ENCODE measurements at regions not wholly inside any gene's neighbourhood (a gene's known extent, or its start where the extent isn't known, plus 50 kb on each side); places are given as distances from the start of the nearest gene placed in this dataset.

- DNase-seq, result peak; percentile 41
Observed at GRCh38 chr13:106916329-106916976, 348.5 kb upstream of the ARGLU1 start.

- DNase-seq, result no peak
Observed at GRCh38 chr13:106915146-106915545, 347.2 kb upstream of the ARGLU1 start.

GRCh38 chr13:106911627-106912026 lies 343.7 kb upstream of the ARGLU1 start:
- DNase-seq, result no peak

GRCh38 chr13:106911020-106911419 lies 343.1 kb upstream of the ARGLU1 start:
- no peak for DNase-seq

GRCh38 chr13:106906426-106906996 lies 338.6 kb upstream of the ARGLU1 start:
- DNase-seq, result no peak

GRCh38 chr13:106905380-106906162 lies 337.6 kb upstream of the ARGLU1 start:
- peak; percentile 52 for DNase-seq

- no peak for DNase-seq
Observed at GRCh38 chr13:106899442-106899841, 331.5 kb upstream of the ARGLU1 start.

GRCh38 chr13:106898231-106898630 lies 330.3 kb upstream of the ARGLU1 start:
- DNase-seq, result no peak

- DNase-seq, result no peak
Observed at GRCh38 chr13:106888148-106888547, 320.2 kb upstream of the ARGLU1 start.

GRCh38 chr13:106887686-106888085 lies 319.7 kb upstream of the ARGLU1 start:
- no peak for DNase-seq

- no peak for DNase-seq
Observed at GRCh38 chr13:106883976-106884375, 316.0 kb upstream of the ARGLU1 start.

GRCh38 chr13:106882246-106882645 lies 314.3 kb upstream of the ARGLU1 start:
- peak; percentile 59 for DNase-seq

- DNase-seq, result no peak
Observed at GRCh38 chr13:106879806-106880205, 311.9 kb upstream of the ARGLU1 start.

- no peak for DNase-seq
Observed at GRCh38 chr13:106874323-106874722, 306.4 kb upstream of the ARGLU1 start.

GRCh38 chr13:106873810-106874209 lies 305.9 kb upstream of the ARGLU1 start:
- no peak for DNase-seq

GRCh38 chr13:106867249-106867648 lies 299.3 kb upstream of the ARGLU1 start:
- peak; percentile 69 for DNase-seq

- DNase-seq, result no peak
Observed at GRCh38 chr13:106865716-106866440, 297.9 kb upstream of the ARGLU1 start.

GRCh38 chr13:106859533-106859904 lies 291.6 kb upstream of the ARGLU1 start:
- no peak for DNase-seq

- no peak for DNase-seq
Observed at GRCh38 chr13:106858903-106859532, 291.1 kb upstream of the ARGLU1 start.

GRCh38 chr13:106852436-106852835 lies 284.5 kb upstream of the ARGLU1 start:
- DNase-seq, result no peak

- DNase-seq, result no peak
Observed at GRCh38 chr13:106850973-106851650, 283.2 kb upstream of the ARGLU1 start.

Measured in eye (tissue), 1 donor.